A549 (cell line): ENCODE measurements at regions not wholly inside any gene's neighbourhood (a gene's known extent, or its start where the extent isn't known, plus 50 kb on each side); places are given as distances from the start of the nearest gene placed in this dataset.

ENCODE experiments used
- BCL3 ChIP-seq: fragments of >200 bp; sonication (Bioruptor Twin); formaldehyde crosslinking; IDR thresholded peaks from 3 replicates; pipeline ENCODE4 v1.6.1; 2016
- CEBPB ChIP-seq, 2 experiments: fragments of >200 bp in 1 of 2; sonication (Bioruptor Twin) in 1 of 2; formaldehyde crosslinking in 1 of 2; IDR thresholded peaks; 2 replicates each; pipeline ENCODE4 v1.6.1; 2012 to 2016
- CHD4 ChIP-seq: fragments of 200-600 bp; sonication (generic); IDR thresholded peaks from 2 replicates; pipeline ENCODE4 v1.6.1; 2016; ENCODE audit warnings: antibody characterized with exemption, mild to moderate bottlenecking, borderline replicate concordance
- JUN ChIP-seq, 2 experiments: fragments of >200 bp; sonication (Bioruptor Twin); formaldehyde crosslinking; IDR thresholded peaks; 2 replicates in 1 of 2; 3 replicates in 1 of 2; pipeline ENCODE4 v1.6.1; 2016 to 2017
- KDM5A ChIP-seq: fragments of 200-600 bp; sonication (generic); IDR thresholded peaks from 2 replicates; pipeline ENCODE4 v1.6.1; 2016; ENCODE audit warnings: antibody characterized with exemption, mild to moderate bottlenecking
- POLR2A ChIP-seq: IDR thresholded peaks from 2 replicates; pipeline ENCODE4 v1.6.1; 2012; ENCODE audit warnings: mild to moderate bottlenecking, low read length
- SREBF2 ChIP-seq: fragments of 450-650 bp; IDR thresholded peaks from 2 replicates; pipeline ENCODE4 v1.6.1; 2014; ENCODE audit warnings: mild to moderate bottlenecking, moderate library complexity
- TP53 ChIP-seq: fragments of 250-450 bp; sonication (Bioruptor Pico); IDR thresholded peaks from 2 replicates; pipeline ENCODE4 v1.5.0; 2021; ENCODE audit warnings: mild to moderate bottlenecking, moderate library complexity
- ZC3H11A ChIP-seq: fragments of 450-650 bp; IDR thresholded peaks from 2 replicates; pipeline ENCODE4 v1.6.1; 2014; ENCODE audit warnings: antibody characterized with exemption, mild to moderate bottlenecking
- TF ChIP-seq, protein P1 (sequence below): fragments of >200 bp; sonication (Bioruptor Twin); formaldehyde crosslinking; IDR thresholded peaks from 3 replicates; pipeline ENCODE4 v1.5.1; 2016
- TF ChIP-seq, protein P2 (sequence below): fragments of 150-350 bp; IDR thresholded peaks from 2 replicates; pipeline ENCODE4 v1.6.1; 2014; ENCODE audit warnings: low read depth, mild to moderate bottlenecking, low read length

DNA sequence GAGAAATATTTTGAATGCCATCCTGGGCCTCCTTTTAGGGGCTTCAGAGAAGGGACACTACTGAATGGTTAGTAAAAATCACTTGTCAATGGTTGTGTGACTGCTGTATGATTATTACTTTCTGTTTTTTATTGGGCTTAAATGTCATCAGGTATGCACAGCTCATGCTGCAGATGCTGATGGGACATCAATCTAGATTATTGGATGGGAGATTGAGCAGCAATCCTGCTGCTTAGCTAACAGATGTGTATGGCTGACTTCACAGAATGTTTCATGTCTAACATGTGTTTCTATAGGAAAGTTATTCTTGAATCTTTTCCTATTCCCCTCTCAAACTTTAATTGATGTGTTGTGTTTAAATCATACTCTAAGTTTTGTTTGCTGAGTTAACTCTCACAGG, 166.8 kb downstream of the RMST start:
- TF ChIP-seq SREBF2 (no peak), JUN (IDR thresholded peaks at IDR 0.05) (no peak), POLR2A (no peak), ZC3H11A (no peak), BCL3 (no peak), KDM5A (no peak), CHD4 (no peak), TP53 (CRISPR knock-in tag) (no peak), CEBPB (IDR thresholded peaks at IDR 0.05) (no peak)
- TF ChIP-seq, protein P1, sequence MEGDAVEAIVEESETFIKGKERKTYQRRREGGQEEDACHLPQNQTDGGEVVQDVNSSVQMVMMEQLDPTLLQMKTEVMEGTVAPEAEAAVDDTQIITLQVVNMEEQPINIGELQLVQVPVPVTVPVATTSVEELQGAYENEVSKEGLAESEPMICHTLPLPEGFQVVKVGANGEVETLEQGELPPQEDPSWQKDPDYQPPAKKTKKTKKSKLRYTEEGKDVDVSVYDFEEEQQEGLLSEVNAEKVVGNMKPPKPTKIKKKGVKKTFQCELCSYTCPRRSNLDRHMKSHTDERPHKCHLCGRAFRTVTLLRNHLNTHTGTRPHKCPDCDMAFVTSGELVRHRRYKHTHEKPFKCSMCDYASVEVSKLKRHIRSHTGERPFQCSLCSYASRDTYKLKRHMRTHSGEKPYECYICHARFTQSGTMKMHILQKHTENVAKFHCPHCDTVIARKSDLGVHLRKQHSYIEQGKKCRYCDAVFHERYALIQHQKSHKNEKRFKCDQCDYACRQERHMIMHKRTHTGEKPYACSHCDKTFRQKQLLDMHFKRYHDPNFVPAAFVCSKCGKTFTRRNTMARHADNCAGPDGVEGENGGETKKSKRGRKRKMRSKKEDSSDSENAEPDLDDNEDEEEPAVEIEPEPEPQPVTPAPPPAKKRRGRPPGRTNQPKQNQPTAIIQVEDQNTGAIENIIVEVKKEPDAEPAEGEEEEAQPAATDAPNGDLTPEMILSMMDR: no peak
- TF ChIP-seq, protein P2, sequence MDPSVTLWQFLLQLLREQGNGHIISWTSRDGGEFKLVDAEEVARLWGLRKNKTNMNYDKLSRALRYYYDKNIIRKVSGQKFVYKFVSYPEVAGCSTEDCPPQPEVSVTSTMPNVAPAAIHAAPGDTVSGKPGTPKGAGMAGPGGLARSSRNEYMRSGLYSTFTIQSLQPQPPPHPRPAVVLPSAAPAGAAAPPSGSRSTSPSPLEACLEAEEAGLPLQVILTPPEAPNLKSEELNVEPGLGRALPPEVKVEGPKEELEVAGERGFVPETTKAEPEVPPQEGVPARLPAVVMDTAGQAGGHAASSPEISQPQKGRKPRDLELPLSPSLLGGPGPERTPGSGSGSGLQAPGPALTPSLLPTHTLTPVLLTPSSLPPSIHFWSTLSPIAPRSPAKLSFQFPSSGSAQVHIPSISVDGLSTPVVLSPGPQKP: no peak
